K562 (cell line): ENCODE measurements at regions not wholly inside any gene's neighbourhood (a gene's known extent, or its start where the extent isn't known, plus 50 kb on each side); places are given as distances from the start of the nearest gene placed in this dataset.
"Not testable (repeated sequence)": the region's sequence is repeated elsewhere in the genome, so short reads cannot be mapped to it uniquely, and the experiment has no call there.

Experiments used
- ATAC-seq: fragments of 200-7000 bp; cut with Tn5 transposase; 3 replicates; pipeline ENCODE4 v1.9.1; 2020; ENCODE audit warnings: moderate library complexity
- BruUV-seq: library from RNA; stranded (reverse); fragments of 400-500 nt; replicated peaks from 2 replicates; lab custom pipeline; 2021; lab: Mats Ljungman, UMichigan
- CTCF ChIA-PET: fragments of 300-600 bp; formaldehyde crosslinking; extraction: SDS; loops from one replicate; lab custom pipeline; 2021; ENCODE audit warnings: low intra/inter-chr PET ratio; lab: Yijun Ruan, JAX
- POLR2A ChIA-PET: fragments of 300-600, 350-650 bp; sonication (Branson Sonifier 250); formaldehyde crosslinking; extraction: SDS; loops from one replicate; lab custom pipeline; 2021; ENCODE audit warnings: antibody characterized with exemption, inconsistent platforms; lab: Yijun Ruan, JAX
- DNase-seq, 4 experiments: peaks; one replicate each; pipeline versions ENCODE4 v3.0.0 to v3.0.0-alpha.2; 2011 to 2018; ENCODE audit warnings: low spot score in 3 of 4, mixed read lengths in 3 of 4; ENCODE audit errors: extremely low read depth in 1 of 4
- FAIRE-seq: peaks from 2 replicates; lab custom pipeline; 2011; peaks lifted over from hg19 to GRCh38; lab: Jason Lieb, UNC
- H2AFZ ChIP-seq: 2 replicates; pipeline ENCODE4 v1.6.0; 2011; ENCODE audit warnings: low read depth, low read length, control low read depth, inconsistent platforms
- H3K27ac ChIP-seq: fragments of 200-600 bp; 3 replicates; pipeline ENCODE4 v1.8.0; 2011; ENCODE audit warnings: low read depth, mild to moderate bottlenecking, control low read depth, inconsistent platforms, low read length, moderate library complexity, mixed read lengths; ENCODE audit errors: extremely low read depth
- H3K27me3 ChIP-seq, 2 experiments: fragments of 300-600 bp in 1 of 2; 2 replicates in 1 of 2; 3 replicates in 1 of 2; pipeline versions ENCODE4 v1.6.0 to v1.8.0; 2011; ENCODE audit warnings: inconsistent platforms in 2 of 2, low read length in 2 of 2, mild to moderate bottlenecking in 1 of 2, mixed read lengths in 1 of 2, moderate library complexity in 1 of 2; ENCODE audit not compliant: control insufficient read depth in 2 of 2, insufficient read depth in 2 of 2
- H3K36me3 ChIP-seq: fragments of 300-600 bp; 3 replicates; pipeline ENCODE4 v1.8.0; 2011; ENCODE audit warnings: mild to moderate bottlenecking, low read length, inconsistent platforms; ENCODE audit not compliant: control insufficient read depth, insufficient read depth
- H3K4me1 ChIP-seq, 2 experiments: fragments of 200-600 bp in 1 of 2; replicated peaks in 1 of 2; 2 replicates in 1 of 2; 3 replicates in 1 of 2; pipeline versions ENCODE4 v1.5.1 to v1.8.0; 2011; ENCODE audit warnings: inconsistent platforms in 2 of 2, low read length in 2 of 2, mild to moderate bottlenecking in 1 of 2, mixed read lengths in 1 of 2, moderate library complexity in 1 of 2; ENCODE audit not compliant: control insufficient read depth in 2 of 2, insufficient read depth in 2 of 2
- H3K4me2 ChIP-seq: 2 replicates; pipeline ENCODE4 v1.6.1; 2011; ENCODE audit warnings: low read length, control low read depth, inconsistent platforms, mixed read lengths; ENCODE audit not compliant: insufficient read depth
- H3K4me3 ChIP-seq: fragments of 200-600 bp; sonication (generic), shearing (Covaris generic); 2 replicates; pipeline ENCODE4 v1.5.1; 2016; ENCODE audit warnings: control low read depth, inconsistent platforms
- H3K79me2 ChIP-seq: fragments of 200-600 bp; 3 replicates; pipeline ENCODE4 v1.8.0; 2011; ENCODE audit warnings: low read length, inconsistent platforms; ENCODE audit not compliant: control insufficient read depth, insufficient read depth
- H3K9ac ChIP-seq, 2 experiments: 2 replicates each; pipeline versions ENCODE4 v1.6.0 to v1.6.1; 2011; ENCODE audit warnings: low read depth in 2 of 2, low read length in 2 of 2, control low read depth in 1 of 2, inconsistent platforms in 1 of 2, mild to moderate bottlenecking in 1 of 2, mixed read lengths in 1 of 2; ENCODE audit not compliant: insufficient read depth in 1 of 2
- H3K9me1 ChIP-seq: one replicate; pipeline ENCODE4 v1.6.0; 2011; ENCODE audit warnings: inconsistent platforms, mild to moderate bottlenecking, low read length, moderate library complexity; ENCODE audit not compliant: control insufficient read depth, insufficient read depth
- H3K9me3 ChIP-seq: replicated peaks from 2 replicates; pipeline ENCODE4 v1.5.1; 2011; ENCODE audit warnings: low read depth, low read length, inconsistent platforms; ENCODE audit not compliant: control insufficient read depth, insufficient read depth
- H4K20me1 ChIP-seq: replicated peaks from 2 replicates; pipeline ENCODE4 v1.6.1; 2011; ENCODE audit warnings: low read length, inconsistent platforms, mixed read lengths; ENCODE audit not compliant: control insufficient read depth, insufficient read depth
- WGBS: fragments of 100-300 bp; shearing (Covaris generic); methylation state at CpG from one replicate; pipeline ENCODE4 v1.1.6; 2016; ENCODE audit warnings: low coverage, mixed read lengths; ENCODE audit not compliant: insufficient coverage; ENCODE audit errors: missing lambda C conversion rate; 5-methylcytosine and 5-hydroxymethylcytosine counted together
- in situ Hi-C: fragments of 300-500 bp; cut with MboI; formaldehyde crosslinking; loops from 4 replicates; pipeline ENCODE4 v1.15.0; 2018; ENCODE audit warnings: inconsistent platforms, mixed read lengths
- intact Hi-C: fragments of 100-400 bp; cut with micrococcal nuclease; formaldehyde crosslinking; loops from 2 replicates; pipeline ENCODE4 v1.14.2; 2022

- H3K27me3 ChIP-seq, H3K79me2 ChIP-seq, FAIRE-seq, H3K27ac ChIP-seq, H3K4me3 ChIP-seq, DNase-seq, H3K36me3 ChIP-seq, intact Hi-C loops, in situ Hi-C loops, H3K9me3 ChIP-seq, H3K9me1 ChIP-seq, H3K9ac ChIP-seq, POLR2A ChIA-PET, BruUV-seq, H2AFZ ChIP-seq, H3K4me2 ChIP-seq, H3K4me1 ChIP-seq, H4K20me1 ChIP-seq, CTCF ChIA-PET: not testable (repeated sequence)
- 0% methylated on average over 1 of the region's 9 CpGs for WGBS
- ATAC-seq: peak; percentile 75
Measured at GRCh38 chr17:26882097-26882761, 411.7 kb upstream of the WSB1 start.

- BruUV-seq, H3K27me3 ChIP-seq, H3K9me3 ChIP-seq, FAIRE-seq, H3K79me2 ChIP-seq, H3K4me3 ChIP-seq, H3K9me1 ChIP-seq, H3K27ac ChIP-seq, intact Hi-C loops, CTCF ChIA-PET, H3K4me1 ChIP-seq, H3K36me3 ChIP-seq, H2AFZ ChIP-seq, POLR2A ChIA-PET, H4K20me1 ChIP-seq, H3K9ac ChIP-seq, ATAC-seq, in situ Hi-C loops, H3K4me2 ChIP-seq, DNase-seq: not testable (repeated sequence)
- 0% methylated on average over 10 of the region's 16 CpGs for WGBS
Measured at GRCh38 chr17:26883878-26884740, 409.8 kb upstream of the WSB1 start.

- FAIRE-seq, intact Hi-C loops, H3K79me2 ChIP-seq, H3K9me3 ChIP-seq, H3K4me1 ChIP-seq, BruUV-seq, H3K27me3 ChIP-seq, H2AFZ ChIP-seq, H3K4me3 ChIP-seq, H3K4me2 ChIP-seq, H3K9me1 ChIP-seq, ATAC-seq, CTCF ChIA-PET, H4K20me1 ChIP-seq, H3K36me3 ChIP-seq, DNase-seq, H3K27ac ChIP-seq, H3K9ac ChIP-seq, POLR2A ChIA-PET: not testable (repeated sequence)
- in situ Hi-C loops: loop anchor here (5.0 kb wide), 3 partner anchors 282 to 1742 kb away; no protein-coding TSS in a partner anchor
- WGBS: under 1% methylated on average over 4 of the region's 4 CpGs
Measured at GRCh38 chr17:26884741-26885059, 409.2 kb upstream of the WSB1 start.
